GM12878 (cell line): ENCODE measurements at regions not wholly inside any gene's neighbourhood (a gene's known extent, or its start where the extent isn't known, plus 50 kb on each side); places are given as distances from the start of the nearest gene placed in this dataset.

Experiments
- ATAC-seq: fragments of 200-7000 bp; cut with Tn5 transposase; 3 replicates; pipeline ENCODE4 v1.9.1; 2020; ENCODE audit warnings: mild to moderate bottlenecking, moderate library complexity
- BruUV-seq: library from RNA; stranded (reverse); fragments of 400-500 nt; replicated peaks from 2 replicates; lab custom pipeline; 2021; lab: Mats Ljungman, UMichigan
- CTCF ChIA-PET: fragments of 300-600 bp; sonication (Branson Sonifier 250); formaldehyde crosslinking; extraction: SDS; loops from one replicate; lab custom pipeline; 2021; ENCODE audit warnings: inconsistent platforms; lab: Yijun Ruan, JAX
- POLR2A ChIA-PET: fragments of 350-600 bp; formaldehyde crosslinking; extraction: SDS; loops from one replicate; lab custom pipeline; 2021; ENCODE audit warnings: inconsistent platforms; lab: Charles Lee
- RAD21 ChIA-PET: fragments of 300-600 bp; sonication (Branson Sonifier 250); formaldehyde crosslinking; loops from one replicate; lab custom pipeline; 2023; ENCODE audit warnings: antibody characterized with exemption; ENCODE audit not compliant: unreplicated experiment; lab: Charles Lee
- SMC1A ChIA-PET: fragments of 300-600 bp; sonication (Branson Sonifier 250); formaldehyde crosslinking; loops from one replicate; lab custom pipeline; 2023; ENCODE audit not compliant: unreplicated experiment, uncharacterized antibody; lab: Charles Lee
- DNase-seq: peaks from one replicate; pipeline ENCODE4 v3.0.0-alpha.2; 2011; ENCODE audit warnings: low read depth, low spot score
- FAIRE-seq: peaks from 3 replicates; lab custom pipeline; 2011; peaks lifted over from hg19 to GRCh38; lab: Jason Lieb, UNC
- H2AFZ ChIP-seq: 2 replicates; pipeline ENCODE4 v1.6.0; 2011; ENCODE audit warnings: low read depth, low read length, control low read depth; ENCODE audit not compliant: control insufficient read depth
- H3K27ac ChIP-seq: 2 replicates; pipeline ENCODE4 v1.5.1; 2011; ENCODE audit warnings: control low read depth; ENCODE audit not compliant: control insufficient read depth, insufficient read depth
- H3K27me3 ChIP-seq, 2 experiments: replicated peaks in 1 of 2; 2 replicates each; pipeline versions ENCODE4 v1.6.0 to v1.6.1; 2011; ENCODE audit warnings: low read length in 1 of 2; ENCODE audit not compliant: control insufficient read depth in 2 of 2, insufficient read depth in 2 of 2
- H3K36me3 ChIP-seq, 2 experiments: 2 replicates each; pipeline ENCODE4 v1.5.1; 2011; ENCODE audit warnings: low read length in 1 of 2; ENCODE audit not compliant: control insufficient read depth in 2 of 2, insufficient read depth in 2 of 2
- H3K4me1 ChIP-seq: 2 replicates; pipeline ENCODE4 v1.6.1; 2011; ENCODE audit warnings: mild to moderate bottlenecking, low read length, moderate library complexity, mixed read lengths; ENCODE audit not compliant: control insufficient read depth, insufficient read depth
- H3K4me2 ChIP-seq: 2 replicates; pipeline ENCODE4 v1.6.0; 2011; ENCODE audit warnings: control low read depth; ENCODE audit not compliant: control insufficient read depth, insufficient read depth
- H3K4me3 ChIP-seq: fragments of 200-600 bp; sonication (generic); 2 replicates; pipeline ENCODE4 v1.5.1; 2016
- H3K79me2 ChIP-seq: 2 replicates; pipeline ENCODE4 v1.6.0; 2011; ENCODE audit warnings: low read length; ENCODE audit not compliant: control insufficient read depth, insufficient read depth
- H3K9ac ChIP-seq: 2 replicates; pipeline ENCODE4 v1.8.0; 2011; ENCODE audit warnings: low read length, control low read depth, mixed read lengths; ENCODE audit not compliant: control insufficient read depth, insufficient read depth
- H3K9me3 ChIP-seq: replicated peaks from 3 replicates; pipeline ENCODE4 v1.5.1; 2011; ENCODE audit warnings: mild to moderate bottlenecking, low read length; ENCODE audit not compliant: control insufficient read depth, insufficient read depth
- H4K20me1 ChIP-seq: 2 replicates; pipeline ENCODE4 v1.6.0; 2011; ENCODE audit not compliant: control insufficient read depth, insufficient read depth
- CBX5 ChIP-seq: sonication (generic); IDR thresholded peaks from 2 replicates; pipeline ENCODE4 v1.6.1; 2016; ENCODE audit warnings: low read depth, moderate library complexity, mild to moderate bottlenecking, inconsistent platforms
- E2F8 ChIP-seq: fragments of 450-650 bp; IDR thresholded peaks from 2 replicates; pipeline ENCODE4 v1.6.1; 2018; ENCODE audit warnings: mild to moderate bottlenecking, low read depth, moderate library complexity; ENCODE audit not compliant: partially characterized antibody
- IRF5 ChIP-seq: fragments of 450-650 bp; IDR thresholded peaks from 2 replicates; pipeline ENCODE4 v1.6.1; 2017; ENCODE audit warnings: borderline replicate concordance
- KDM1A ChIP-seq: fragments of 200-600 bp; sonication (generic); IDR thresholded peaks from 2 replicates; pipeline ENCODE4 v1.6.1; 2016; ENCODE audit warnings: borderline replicate concordance
- LARP7 ChIP-seq: fragments of 450-650 bp; IDR thresholded peaks from 2 replicates; pipeline ENCODE4 v1.6.1; 2017; ENCODE audit warnings: mild to moderate bottlenecking
- MYB ChIP-seq: fragments of 150-350 bp; IDR thresholded peaks from 2 replicates; pipeline ENCODE4 v1.6.1; 2014; ENCODE audit warnings: mild to moderate bottlenecking, low read depth, low read length, borderline replicate concordance
- POU2F2 ChIP-seq: IDR thresholded peaks from 3 replicates; pipeline ENCODE4 v1.6.1; 2011; ENCODE audit warnings: low read depth, mild to moderate bottlenecking, low read length, borderline replicate concordance
- RAD21 ChIP-seq: IDR thresholded peaks from 2 replicates; pipeline ENCODE4 v1.6.1; 2011; ENCODE audit warnings: mild to moderate bottlenecking, low read depth, low read length, moderate library complexity; ENCODE audit not compliant: insufficient read depth
- RELB ChIP-seq: fragments of 450-650 bp; IDR thresholded peaks from 2 replicates; pipeline ENCODE4 v1.6.1; 2017; ENCODE audit warnings: low read depth, mild to moderate bottlenecking, moderate library complexity
- SMAD5 ChIP-seq: IDR thresholded peaks from 2 replicates; pipeline ENCODE4 v1.6.1; 2016; ENCODE audit warnings: antibody characterized with exemption, low read depth
- SREBF1 ChIP-seq: IDR thresholded peaks from 2 replicates; pipeline ENCODE4 v1.6.1; 2012; ENCODE audit warnings: mild to moderate bottlenecking, low read length
- WGBS: methylation state at CpG from one replicate; pipeline ENCODE4 v1.1.6; 2016; ENCODE audit warnings: low lambda C conversion rate; ENCODE audit not compliant: insufficient replicate concordance, insufficient coverage; ENCODE audit errors: missing lambda C conversion rate; 5-methylcytosine and 5-hydroxymethylcytosine counted together
- in situ Hi-C: fragments of 300-500 bp; cut with MboI; formaldehyde crosslinking; loops from 9 replicates; pipeline ENCODE4 v1.14.3; 2018; ENCODE audit warnings: mixed read lengths
- intact Hi-C: fragments of 100-400 bp; cut with micrococcal nuclease; formaldehyde crosslinking; loops from one replicate; pipeline ENCODE4 v1.14.2; 2022; ENCODE audit not compliant: unreplicated experiment
- TF ChIP-seq, protein P1 (sequence below): fragments of 150-350 bp; IDR thresholded peaks from 2 replicates; pipeline ENCODE4 v1.6.1; 2014; ENCODE audit warnings: mild to moderate bottlenecking, low read depth, low read length

GRCh38 chr16:65932350-65933072, 434.0 kb upstream of the CDH5 start (continued):
- TF ChIP-seq KDM1A (no peak), E2F8 (no peak), SMAD5 (no peak), SREBF1 (no peak)

- H3K4me3 ChIP-seq, result no peak overlapping the region
- POLR2A ChIA-PET, result no interaction called here
- H4K20me1 ChIP-seq, result no peaks in the 10 kb centered on the region
- no peak for FAIRE-seq
- no peaks in the 10 kb centered on the region for H3K79me2 ChIP-seq
- H3K4me1 ChIP-seq, result no peaks in the 10 kb centered on the region
- BruUV-seq, result no TSS peak
- no peak overlapping the region for H3K9ac ChIP-seq
- RAD21 ChIA-PET, result no interaction called here
- CTCF ChIA-PET, result no interaction called here
- SMC1A ChIA-PET, result interaction anchor here (0.6 kb wide), 1 partner anchor 140 kb away, joined by 3 read pairs; no protein-coding TSS in a partner anchor
- H3K4me2 ChIP-seq, result no peak overlapping the region
- 6% methylated on average over 4 of the region's 4 CpGs for WGBS
- no peaks in the 10 kb centered on the region for H3K9me3 ChIP-seq
- H3K27me3 ChIP-seq, result no peaks in the 10 kb centered on the region
- DNase-seq, result no peak
- in situ Hi-C loops, result no loop called here
- H3K36me3 ChIP-seq, result no peaks in the 10 kb centered on the region
- TF ChIP-seq RELB, result no peak
- no peak for TF ChIP-seq POU2F2
- TF ChIP-seq CBX5, result no peak
- no peak for TF ChIP-seq LARP7
- TF ChIP-seq MYB, result no peak
- TF ChIP-seq, protein P1, sequence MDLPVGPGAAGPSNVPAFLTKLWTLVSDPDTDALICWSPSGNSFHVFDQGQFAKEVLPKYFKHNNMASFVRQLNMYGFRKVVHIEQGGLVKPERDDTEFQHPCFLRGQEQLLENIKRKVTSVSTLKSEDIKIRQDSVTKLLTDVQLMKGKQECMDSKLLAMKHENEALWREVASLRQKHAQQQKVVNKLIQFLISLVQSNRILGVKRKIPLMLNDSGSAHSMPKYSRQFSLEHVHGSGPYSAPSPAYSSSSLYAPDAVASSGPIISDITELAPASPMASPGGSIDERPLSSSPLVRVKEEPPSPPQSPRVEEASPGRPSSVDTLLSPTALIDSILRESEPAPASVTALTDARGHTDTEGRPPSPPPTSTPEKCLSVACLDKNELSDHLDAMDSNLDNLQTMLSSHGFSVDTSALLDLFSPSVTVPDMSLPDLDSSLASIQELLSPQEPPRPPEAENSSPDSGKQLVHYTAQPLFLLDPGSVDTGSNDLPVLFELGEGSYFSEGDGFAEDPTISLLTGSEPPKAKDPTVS, result no peak
- TF ChIP-seq IRF5, result no peak
- TF ChIP-seq RAD21, result no peak
- H3K27ac ChIP-seq, result no peak overlapping the region
- intact Hi-C loops, result no loop called here
- H2AFZ ChIP-seq, result no peak overlapping the region
- no peak for ATAC-seq
These were observed 443.6 kb upstream of the CDH5 start for GRCh38 chr16:65922923-65923322.
